ENCODE measurements at regions not wholly inside any gene's neighbourhood (a gene's known extent, or its start where the extent isn't known, plus 50 kb on each side); places are given as distances from the start of the nearest gene placed in this dataset.

DNA sequence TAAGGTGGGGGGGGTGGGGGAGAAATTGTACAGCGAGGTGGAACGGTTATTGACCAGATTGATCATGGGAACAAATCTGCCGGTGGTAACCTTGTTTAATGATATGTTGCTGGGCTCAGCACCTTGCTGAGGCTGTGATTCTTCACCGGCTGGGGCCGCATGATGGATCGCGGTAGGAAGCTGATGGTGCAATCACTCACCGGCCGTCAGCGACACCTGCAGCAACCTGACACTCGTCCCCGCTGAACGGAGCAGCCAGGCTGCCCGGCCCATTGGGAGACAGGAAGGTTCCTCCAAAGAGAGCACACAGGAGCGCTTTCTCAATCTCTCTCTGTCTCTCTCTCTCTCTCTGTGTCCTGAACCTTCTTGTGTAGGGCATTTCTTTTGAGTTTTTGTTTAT lies 128.5 kb upstream of the RRP15 start:
- WGBS: 8% methylated on average over 15 of the region's 15 CpGs
- Histone ChIP-seq H3K36me3 (ENCODE audit: control insufficient read depth in 2 of 2, insufficient read depth in 2 of 2, low read length in 1 of 2) (no peaks in the 10 kb centered on the region), H3K4me3 (ENCODE audit: low read length in 2 of 2) (no peak overlapping the region), H3K9me3 (ENCODE audit: control insufficient read depth in 2 of 2, insufficient read depth in 1 of 2, low read length in 1 of 2) (no peaks in the 10 kb centered on the region), H3K27me3 (ENCODE audit: control insufficient read depth in 2 of 2, insufficient read depth in 1 of 2, low read length in 1 of 2) (peaks cover 2 to 12% of the 10 kb centered on the region in 2 donors), H3K4me1 (ENCODE audit: control insufficient read depth in 2 of 2, insufficient read depth in 2 of 2, low read length in 2 of 2) (no peaks in the 10 kb centered on the region), H3K27ac (ENCODE audit: low read depth in 1 of 2, low read length in 1 of 2) (no peak overlapping the region)
- DNase-seq (ENCODE audit: low read depth in 6 of 9, low spot score in 9 of 9): no peak

DNA sequence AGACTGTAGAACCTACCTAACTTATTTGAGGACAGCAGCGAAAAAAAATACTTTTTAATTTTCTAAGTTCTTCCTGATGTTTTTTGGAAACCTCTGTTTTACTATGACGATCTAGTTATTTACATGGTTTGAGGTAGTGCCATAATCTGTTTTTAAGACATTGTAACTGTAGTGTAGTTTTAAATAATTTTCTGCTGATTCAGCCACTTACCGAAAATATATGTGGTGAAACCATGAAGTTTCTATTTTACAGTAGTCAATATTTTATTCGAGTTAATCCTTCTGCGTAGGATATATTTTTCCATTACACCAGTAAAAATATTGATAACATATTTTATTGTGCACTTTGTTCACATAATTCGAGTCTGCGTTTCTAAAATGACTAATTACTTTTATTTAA lies 121.7 kb upstream of the RRP15 start:
- 51% methylated on average over 7 of the region's 7 CpGs for WGBS
- no peaks in the 10 kb centered on the region for H3K4me1 ChIP-seq (ENCODE audit: control insufficient read depth in 2 of 2, insufficient read depth in 2 of 2, low read length in 2 of 2)
- H3K9me3 ChIP-seq (ENCODE audit: control insufficient read depth in 2 of 2, insufficient read depth in 1 of 2, low read length in 1 of 2): no peaks in the 10 kb centered on the region
- H3K27me3 ChIP-seq (ENCODE audit: control insufficient read depth in 2 of 2, insufficient read depth in 1 of 2, low read length in 1 of 2): peaks cover 32 to 53% of the 10 kb centered on the region in 2 donors
- H3K27ac ChIP-seq (ENCODE audit: low read depth in 1 of 2, low read length in 1 of 2): no peak overlapping the region
- no peak overlapping the region for H3K4me3 ChIP-seq (ENCODE audit: low read length in 2 of 2)
- no peak for DNase-seq (ENCODE audit: low read depth in 6 of 9, low spot score in 9 of 9)
- H3K36me3 ChIP-seq (ENCODE audit: control insufficient read depth in 2 of 2, insufficient read depth in 2 of 2, low read length in 1 of 2): no peaks in the 10 kb centered on the region

DNA sequence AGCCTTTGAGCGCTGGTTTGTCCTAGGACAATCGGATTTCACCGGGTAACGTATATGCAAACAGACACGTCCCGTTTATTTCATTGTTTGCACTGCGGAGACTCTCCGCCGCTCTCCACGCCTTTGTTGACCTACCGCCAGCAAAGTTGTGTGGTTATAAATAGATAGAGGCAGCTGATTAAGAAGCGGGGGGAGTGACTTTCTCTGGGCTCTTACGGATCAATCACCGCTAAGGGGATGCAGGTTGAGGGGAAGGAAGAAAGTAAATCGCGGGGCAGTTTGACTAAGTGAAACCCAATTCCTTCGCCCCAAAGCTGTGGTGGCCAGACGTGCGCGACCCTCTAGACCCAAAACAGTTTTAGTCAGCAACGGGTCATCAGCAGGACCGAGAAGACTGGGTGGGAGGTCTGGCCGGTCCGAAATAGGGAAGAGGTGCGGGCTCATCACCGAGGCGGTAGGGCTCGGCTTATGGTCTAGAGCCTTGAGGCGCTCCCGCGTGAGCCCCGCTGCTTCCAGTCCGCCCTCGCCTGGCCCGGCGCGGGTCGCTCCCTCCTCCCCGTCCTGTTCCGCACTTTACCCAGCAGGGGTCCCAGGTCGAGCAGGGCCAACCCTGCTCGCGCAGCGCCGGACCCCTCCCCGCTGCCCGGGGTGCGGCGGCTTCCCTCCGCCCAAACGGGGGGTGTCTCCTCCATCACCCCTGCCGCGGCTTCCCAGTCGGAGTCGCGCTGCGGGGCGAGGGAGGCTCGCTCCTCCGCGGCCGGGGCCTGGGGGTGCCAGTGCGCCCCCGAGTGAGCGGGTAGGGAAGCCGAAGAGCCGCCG lies 120.8 kb upstream of the RRP15 start:
- no peak for DNase-seq (ENCODE audit: low read depth in 6 of 9, low spot score in 9 of 9)
- H3K27me3 ChIP-seq (ENCODE audit: control insufficient read depth in 2 of 2, insufficient read depth in 1 of 2, low read length in 1 of 2): peaks cover 32 to 53% of the 10 kb centered on the region in 2 donors
- H3K9me3 ChIP-seq (ENCODE audit: control insufficient read depth in 2 of 2, insufficient read depth in 1 of 2, low read length in 1 of 2): no peaks in the 10 kb centered on the region
- no peaks in the 10 kb centered on the region for H3K4me1 ChIP-seq (ENCODE audit: control insufficient read depth in 2 of 2, insufficient read depth in 2 of 2, low read length in 2 of 2)
- no peak overlapping the region for H3K27ac ChIP-seq (ENCODE audit: low read depth in 1 of 2, low read length in 1 of 2)
- H3K36me3 ChIP-seq (ENCODE audit: control insufficient read depth in 2 of 2, insufficient read depth in 2 of 2, low read length in 1 of 2): no peaks in the 10 kb centered on the region
- 2% methylated on average over 68 of the region's 68 CpGs for WGBS
- peak overlapping the region in 1 of 2 donors; percentile 21 for H3K4me3 ChIP-seq (ENCODE audit: low read length in 2 of 2)

GRCh38 chr1:218164930-218165700 lies 120.0 kb upstream of the RRP15 start:
- Histone ChIP-seq H3K9me3 (ENCODE audit: control insufficient read depth in 2 of 2, insufficient read depth in 1 of 2, low read length in 1 of 2) (no peaks in the 10 kb centered on the region), H3K27ac (ENCODE audit: low read depth in 1 of 2, low read length in 1 of 2) (no peak overlapping the region), H3K4me1 (ENCODE audit: control insufficient read depth in 2 of 2, insufficient read depth in 2 of 2, low read length in 2 of 2) (no peaks in the 10 kb centered on the region), H3K36me3 (ENCODE audit: control insufficient read depth in 2 of 2, insufficient read depth in 2 of 2, low read length in 1 of 2) (no peaks in the 10 kb centered on the region), H3K4me3 (ENCODE audit: low read length in 2 of 2) (peak overlapping the region; percentile 13 to 27), H3K27me3 (ENCODE audit: control insufficient read depth in 2 of 2, insufficient read depth in 1 of 2, low read length in 1 of 2) (peaks cover 32 to 55% of the 10 kb centered on the region in 2 donors)
- WGBS: 1% methylated on average over 80 of the region's 80 CpGs
- no peak for DNase-seq (ENCODE audit: low read depth in 6 of 9, low spot score in 9 of 9)

GRCh38 chr1:218165701-218166114 lies 119.4 kb upstream of the RRP15 start:
- Histone ChIP-seq H3K36me3 (ENCODE audit: control insufficient read depth in 2 of 2, insufficient read depth in 2 of 2, low read length in 1 of 2) (no peaks in the 10 kb centered on the region), H3K4me3 (ENCODE audit: low read length in 2 of 2) (peak overlapping the region in 1 of 2 donors; percentile 13), H3K9me3 (ENCODE audit: control insufficient read depth in 2 of 2, insufficient read depth in 1 of 2, low read length in 1 of 2) (no peaks in the 10 kb centered on the region), H3K27ac (ENCODE audit: low read depth in 1 of 2, low read length in 1 of 2) (no peak overlapping the region), H3K27me3 (ENCODE audit: control insufficient read depth in 2 of 2, insufficient read depth in 1 of 2, low read length in 1 of 2) (peaks cover 32 to 55% of the 10 kb centered on the region in 2 donors), H3K4me1 (ENCODE audit: control insufficient read depth in 2 of 2, insufficient read depth in 2 of 2, low read length in 2 of 2) (no peaks in the 10 kb centered on the region)
- WGBS: 3% methylated on average over 10 of the region's 10 CpGs
- no peak for DNase-seq (ENCODE audit: low read depth in 6 of 9, low spot score in 9 of 9)

- Histone ChIP-seq H3K4me3 (ENCODE audit: low read length in 2 of 2) (no peak overlapping the region), H3K4me1 (ENCODE audit: control insufficient read depth in 2 of 2, insufficient read depth in 2 of 2, low read length in 2 of 2) (no peaks in the 10 kb centered on the region), H3K9me3 (ENCODE audit: control insufficient read depth in 2 of 2, insufficient read depth in 1 of 2, low read length in 1 of 2) (no peaks in the 10 kb centered on the region), H3K27ac (ENCODE audit: low read depth in 1 of 2, low read length in 1 of 2) (no peak overlapping the region), H3K36me3 (ENCODE audit: control insufficient read depth in 2 of 2, insufficient read depth in 2 of 2, low read length in 1 of 2) (no peaks in the 10 kb centered on the region), H3K27me3 (ENCODE audit: control insufficient read depth in 2 of 2, insufficient read depth in 1 of 2, low read length in 1 of 2) (peaks cover 32 to 55% of the 10 kb centered on the region in 2 donors)
- no peak for DNase-seq (ENCODE audit: low read depth in 6 of 9, low spot score in 9 of 9)
- 17% methylated on average over 8 of the region's 8 CpGs for WGBS
These were observed 118.7 kb upstream of the RRP15 start for GRCh38 chr1:218166268-218166945.

DNA sequence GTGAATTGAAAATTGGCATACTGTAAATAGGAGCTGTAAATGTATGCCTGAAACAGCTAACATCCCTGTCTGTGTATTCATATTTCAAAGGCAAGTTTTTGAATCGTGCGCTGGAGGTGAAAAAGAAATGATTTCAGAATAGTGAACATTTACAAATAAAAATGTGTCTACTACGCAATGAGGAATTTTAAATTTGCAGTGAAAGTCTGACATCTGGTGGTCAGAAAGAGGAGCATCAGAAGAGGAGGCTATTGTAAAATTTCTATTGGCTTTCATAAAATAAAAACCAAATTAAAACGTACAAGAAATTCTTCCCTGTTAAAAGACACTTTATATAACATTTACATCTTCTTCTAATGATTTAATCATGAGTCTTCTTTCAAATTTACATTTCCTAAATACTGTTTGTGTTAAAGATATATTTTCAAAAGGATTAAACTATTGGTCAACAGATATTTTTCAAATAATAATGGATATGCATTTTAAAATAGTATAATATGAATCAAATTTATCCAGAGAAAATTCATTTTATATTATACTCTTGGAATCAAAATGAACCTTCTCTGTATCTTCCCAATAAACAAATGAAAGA lies 113.7 kb upstream of the RRP15 start:
- no peak overlapping the region for H3K27ac ChIP-seq (ENCODE audit: low read depth in 1 of 2, low read length in 1 of 2)
- H3K9me3 ChIP-seq (ENCODE audit: control insufficient read depth in 2 of 2, insufficient read depth in 1 of 2, low read length in 1 of 2): no peaks in the 10 kb centered on the region
- no peaks in the 10 kb centered on the region for H3K36me3 ChIP-seq (ENCODE audit: control insufficient read depth in 2 of 2, insufficient read depth in 2 of 2, low read length in 1 of 2)
- no peaks in the 10 kb centered on the region for H3K4me1 ChIP-seq (ENCODE audit: control insufficient read depth in 2 of 2, insufficient read depth in 2 of 2, low read length in 2 of 2)
- 8% methylated on average over 4 of the region's 4 CpGs for WGBS
- peaks cover 3 to 14% of the 10 kb centered on the region in 2 donors for H3K27me3 ChIP-seq (ENCODE audit: control insufficient read depth in 2 of 2, insufficient read depth in 1 of 2, low read length in 1 of 2)
- H3K4me3 ChIP-seq (ENCODE audit: low read length in 2 of 2): no peak overlapping the region
- peak in 3 of 9 donors; percentile 2 to 34 (median 6) for DNase-seq (ENCODE audit: low read depth in 6 of 9, low spot score in 9 of 9)

DNA sequence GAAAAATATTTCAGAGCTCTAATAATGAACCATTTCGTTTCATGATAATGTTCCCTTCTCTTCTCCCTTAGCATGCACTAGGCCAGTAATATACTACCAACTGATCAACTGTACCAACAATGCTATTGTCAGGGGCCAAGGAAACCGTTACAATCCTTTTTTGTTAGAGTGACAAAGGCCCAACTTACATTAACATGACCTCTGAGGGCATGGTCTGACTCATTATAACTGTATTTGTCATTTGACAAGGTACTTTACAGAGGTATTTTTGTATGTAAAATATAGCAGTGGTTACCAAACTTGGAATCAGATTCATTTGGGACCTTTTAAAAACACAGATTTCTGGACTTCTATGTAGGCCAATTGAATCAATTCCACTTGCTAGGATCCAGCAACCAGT lies 102.6 kb upstream of the RRP15 start:
- no peak for DNase-seq (ENCODE audit: low read depth in 6 of 9, low spot score in 9 of 9)
- Histone ChIP-seq H3K4me3 (ENCODE audit: low read length in 2 of 2) (no peak overlapping the region), H3K36me3 (ENCODE audit: control insufficient read depth in 2 of 2, insufficient read depth in 2 of 2, low read length in 1 of 2) (no peaks in the 10 kb centered on the region), H3K27ac (ENCODE audit: low read depth in 1 of 2, low read length in 1 of 2) (no peak overlapping the region), H3K4me1 (ENCODE audit: control insufficient read depth in 2 of 2, insufficient read depth in 2 of 2, low read length in 2 of 2) (no peaks in the 10 kb centered on the region), H3K9me3 (ENCODE audit: control insufficient read depth in 2 of 2, insufficient read depth in 1 of 2, low read length in 1 of 2) (no peaks in the 10 kb centered on the region), H3K27me3 (ENCODE audit: control insufficient read depth in 2 of 2, insufficient read depth in 1 of 2, low read length in 1 of 2) (no peaks in the 10 kb centered on the region)
- WGBS: 72% methylated on average over 2 of the region's 2 CpGs

All from thymus (tissue), 11 donors.